ENCODE measurements at regions not wholly inside any gene's neighbourhood (a gene's known extent, or its start where the extent isn't known, plus 50 kb on each side); places are given as distances from the start of the nearest gene placed in this dataset.

DNA sequence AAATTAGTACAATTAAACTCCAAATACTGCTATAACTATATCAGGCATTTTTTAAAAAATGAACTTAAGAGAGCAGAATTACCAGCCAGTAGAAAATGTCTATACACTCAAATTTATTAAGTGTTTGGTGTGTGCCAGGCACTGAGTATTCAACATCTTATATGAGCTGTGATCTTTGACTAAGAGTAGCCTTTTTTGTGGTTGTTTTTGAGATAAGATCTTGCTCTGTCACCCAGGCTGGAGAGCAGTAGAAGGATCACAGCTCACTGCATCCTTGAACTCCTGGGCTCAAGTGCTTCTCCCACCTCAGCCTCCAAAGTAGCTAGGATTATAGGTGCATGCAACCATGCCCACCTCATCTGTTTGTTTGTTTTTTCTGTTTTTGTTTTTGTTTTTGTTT lies 102.5 kb upstream of the CELF2 start:
- intact Hi-C loops (cut with micrococcal nuclease) (loop anchor here (2.0 kb wide), 1 partner anchor 120 kb away; no protein-coding TSS in a partner anchor), in situ Hi-C loops (cut with MboI; ENCODE audit: low sequenced_read_pairs) (no loop called here), dilution Hi-C loops (cut with HindIII; ENCODE audit: low sequenced_read_pairs, unreplicated experiment) (no loop called here)
- H2BK15ac ChIP-seq (ENCODE audit: low read depth, low read length), result no peak overlapping the region
- H3K4me2 ChIP-seq (ENCODE audit: low read depth, low read length), result no peak overlapping the region
- no TSS peak for BruUV-seq (replicated peaks)
- no peak overlapping the region for H4K91ac ChIP-seq (ENCODE audit: insufficient read depth, low read depth, low read length)
- no peak overlapping the region for H2AFZ ChIP-seq (replicated peaks; ENCODE audit: low read length, poor library complexity)
- H3K27me3 ChIP-seq (ENCODE audit: control insufficient read depth, insufficient read depth, low read length), result no peaks in the 10 kb centered on the region
- H3K9me3 ChIP-seq (ENCODE audit: control insufficient read depth, insufficient read depth, low read length), result no peaks in the 10 kb centered on the region
- H3K9me1 ChIP-seq (ENCODE audit: insufficient read depth, low read length), result no peaks in the 10 kb centered on the region
- ChIA-PET CTCF (interaction anchor here (0.6 kb wide), 1 partner anchor 394 kb away, joined by 10 read pairs; no protein-coding TSS in a partner anchor), POLR2A (ENCODE audit: unreplicated experiment) (no interaction called here)
- no peak overlapping the region for H2AK5ac ChIP-seq (ENCODE audit: low read depth, low read length)
- H3K4ac ChIP-seq (ENCODE audit: low read depth, low read length), result no peak overlapping the region
- H3K14ac ChIP-seq (replicated peaks; ENCODE audit: low read depth, low read length), result no peak overlapping the region
- no peak overlapping the region for H3K56ac ChIP-seq (ENCODE audit: extremely low read depth, insufficient read depth, low read length)
- H3K36me3 ChIP-seq (ENCODE audit: control insufficient read depth, insufficient read depth, low read length), result no peaks in the 10 kb centered on the region
- H4K5ac ChIP-seq (ENCODE audit: low read depth, low read length), result no peak overlapping the region
- H3K79me1 ChIP-seq (ENCODE audit: low read depth in 1 of 2, low read length in 2 of 2), result no peaks in the 10 kb centered on the region
- DNase-seq (no peak), ATAC-seq (ENCODE audit: low read depth) (no peak)
- H3K18ac ChIP-seq (ENCODE audit: low read depth, low read length), result no peak overlapping the region
- peaks cover 3% of the 10 kb centered on the region; the same call in 1 of the 2 replicates for H3K4me1 ChIP-seq (ENCODE audit: control insufficient read depth, insufficient read depth, low read length)
- H2AK9ac ChIP-seq (replicated peaks; ENCODE audit: low read depth, low read length, poor library complexity), result no peak overlapping the region
- no peak overlapping the region for H4K8ac ChIP-seq (ENCODE audit: low read depth in 2 of 2, low read length in 2 of 2)
- H2BK20ac ChIP-seq (ENCODE audit: low read depth, low read length), result no peak overlapping the region
- H3K9ac ChIP-seq (ENCODE audit: low read depth, low read length), result no peak overlapping the region
- H3K23ac ChIP-seq (ENCODE audit: low read depth, low read length), result no peak overlapping the region
- TF ChIP-seq RCOR1 (IDR thresholded peaks at IDR 0.05; ENCODE audit: insufficient replicate concordance, low read length) (no peak), MAZ (IDR thresholded peaks at IDR 0.05; ENCODE audit: borderline replicate concordance, low read depth, low read length) (no peak), RAD21 (IDR thresholded peaks at IDR 0.05; ENCODE audit: low read length) (no peak), CHD1 (IDR thresholded peaks at IDR 0.05; ENCODE audit: low read depth, low read length) (no peak), MAFK (IDR thresholded peaks at IDR 0.05; ENCODE audit: low read depth, low read length) (no peak), SMC3 (IDR thresholded peaks at IDR 0.05; ENCODE audit: low read depth, low read length) (no peak), MXI1 (IDR thresholded peaks at IDR 0.05; ENCODE audit: borderline replicate concordance, low read depth, low read length) (no peak), NFE2L2 (IDR thresholded peaks at IDR 0.05; ENCODE audit: low read depth, low read length) (no peak), BHLHE40 (IDR thresholded peaks at IDR 0.05; ENCODE audit: low read depth, low read length) (no peak)
- TF ChIP-seq, protein P1, sequence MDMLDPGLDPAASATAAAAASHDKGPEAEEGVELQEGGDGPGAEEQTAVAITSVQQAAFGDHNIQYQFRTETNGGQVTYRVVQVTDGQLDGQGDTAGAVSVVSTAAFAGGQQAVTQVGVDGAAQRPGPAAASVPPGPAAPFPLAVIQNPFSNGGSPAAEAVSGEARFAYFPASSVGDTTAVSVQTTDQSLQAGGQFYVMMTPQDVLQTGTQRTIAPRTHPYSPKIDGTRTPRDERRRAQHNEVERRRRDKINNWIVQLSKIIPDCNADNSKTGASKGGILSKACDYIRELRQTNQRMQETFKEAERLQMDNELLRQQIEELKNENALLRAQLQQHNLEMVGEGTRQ (IDR thresholded peaks at IDR 0.05; ENCODE audit: low read depth, low read length), result no peak
- TF ChIP-seq, protein P2, sequence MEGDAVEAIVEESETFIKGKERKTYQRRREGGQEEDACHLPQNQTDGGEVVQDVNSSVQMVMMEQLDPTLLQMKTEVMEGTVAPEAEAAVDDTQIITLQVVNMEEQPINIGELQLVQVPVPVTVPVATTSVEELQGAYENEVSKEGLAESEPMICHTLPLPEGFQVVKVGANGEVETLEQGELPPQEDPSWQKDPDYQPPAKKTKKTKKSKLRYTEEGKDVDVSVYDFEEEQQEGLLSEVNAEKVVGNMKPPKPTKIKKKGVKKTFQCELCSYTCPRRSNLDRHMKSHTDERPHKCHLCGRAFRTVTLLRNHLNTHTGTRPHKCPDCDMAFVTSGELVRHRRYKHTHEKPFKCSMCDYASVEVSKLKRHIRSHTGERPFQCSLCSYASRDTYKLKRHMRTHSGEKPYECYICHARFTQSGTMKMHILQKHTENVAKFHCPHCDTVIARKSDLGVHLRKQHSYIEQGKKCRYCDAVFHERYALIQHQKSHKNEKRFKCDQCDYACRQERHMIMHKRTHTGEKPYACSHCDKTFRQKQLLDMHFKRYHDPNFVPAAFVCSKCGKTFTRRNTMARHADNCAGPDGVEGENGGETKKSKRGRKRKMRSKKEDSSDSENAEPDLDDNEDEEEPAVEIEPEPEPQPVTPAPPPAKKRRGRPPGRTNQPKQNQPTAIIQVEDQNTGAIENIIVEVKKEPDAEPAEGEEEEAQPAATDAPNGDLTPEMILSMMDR (conservative IDR thresholded peaks at IDR 0.05; ENCODE audit: low read depth, low read length), result no peak
- no peak overlapping the region for H2BK5ac ChIP-seq (ENCODE audit: low read depth, low read length, poor library complexity, severe bottlenecking)
- H2BK120ac ChIP-seq (ENCODE audit: low read depth, low read length), result no peak overlapping the region
- no peaks in the 10 kb centered on the region for H4K20me1 ChIP-seq (ENCODE audit: insufficient read depth, low read length)
- H3K27ac ChIP-seq (ENCODE audit: insufficient read depth, low read length), result no peak overlapping the region
- no peak overlapping the region for H3K4me3 ChIP-seq (ENCODE audit: insufficient read depth, low read depth, low read length)

Measured in IMR-90 (cell line).